ENCODE measurements at regions not wholly inside any gene's neighbourhood (a gene's known extent, or its start where the extent isn't known, plus 50 kb on each side); places are given as distances from the start of the nearest gene placed in this dataset.

DNA sequence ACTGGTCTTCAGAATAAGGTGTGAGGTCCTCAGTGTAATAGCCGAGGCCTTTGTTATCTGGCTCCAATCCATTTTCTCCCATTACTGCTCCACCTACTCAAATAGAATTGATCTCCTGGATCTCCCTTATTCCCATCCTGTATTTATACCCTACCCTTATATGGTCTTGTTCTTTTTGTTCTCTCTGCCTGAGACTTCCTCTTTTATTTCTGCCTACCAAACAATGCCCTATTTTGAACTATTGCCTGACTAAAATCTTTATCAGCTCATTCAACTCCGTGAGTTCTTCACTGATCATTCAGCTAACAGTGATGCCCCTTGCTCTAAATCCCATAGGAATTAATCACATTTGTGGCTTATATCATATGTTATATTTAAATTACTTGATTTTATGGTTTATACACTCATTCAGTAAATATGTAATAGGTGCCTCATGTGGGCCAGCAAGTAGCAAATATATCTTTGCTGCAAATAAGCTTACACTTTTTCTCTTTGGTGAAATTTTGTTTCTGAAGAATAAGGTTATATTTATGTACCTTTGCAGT is 417.5 kb upstream of the MEF2C start:
- H3K27ac ChIP-seq (replicated peaks in 1 of 4), result no peak overlapping the region
- no peaks in the 10 kb centered on the region for H3K27me3 ChIP-seq
- DNase-seq (ENCODE audit: extremely low spot score), result no peak
- WGBS, result 83% methylated on average over 2 of the region's 2 CpGs
- H3K9me3 ChIP-seq, result no peaks in the 10 kb centered on the region
- intact Hi-C loops (cut with DNase I), result no loop called here
- H3K4me1 ChIP-seq, result no peaks in the 10 kb centered on the region
- TF ChIP-seq POLR2AphosphoS5 (IDR thresholded peaks at IDR 0.05) (no peak), EP300 (IDR thresholded peaks at IDR 0.05) (no peak), POLR2A (IDR thresholded peaks at IDR 0.05; ENCODE audit: low read depth) (no peak)
- TF ChIP-seq, protein P1, sequence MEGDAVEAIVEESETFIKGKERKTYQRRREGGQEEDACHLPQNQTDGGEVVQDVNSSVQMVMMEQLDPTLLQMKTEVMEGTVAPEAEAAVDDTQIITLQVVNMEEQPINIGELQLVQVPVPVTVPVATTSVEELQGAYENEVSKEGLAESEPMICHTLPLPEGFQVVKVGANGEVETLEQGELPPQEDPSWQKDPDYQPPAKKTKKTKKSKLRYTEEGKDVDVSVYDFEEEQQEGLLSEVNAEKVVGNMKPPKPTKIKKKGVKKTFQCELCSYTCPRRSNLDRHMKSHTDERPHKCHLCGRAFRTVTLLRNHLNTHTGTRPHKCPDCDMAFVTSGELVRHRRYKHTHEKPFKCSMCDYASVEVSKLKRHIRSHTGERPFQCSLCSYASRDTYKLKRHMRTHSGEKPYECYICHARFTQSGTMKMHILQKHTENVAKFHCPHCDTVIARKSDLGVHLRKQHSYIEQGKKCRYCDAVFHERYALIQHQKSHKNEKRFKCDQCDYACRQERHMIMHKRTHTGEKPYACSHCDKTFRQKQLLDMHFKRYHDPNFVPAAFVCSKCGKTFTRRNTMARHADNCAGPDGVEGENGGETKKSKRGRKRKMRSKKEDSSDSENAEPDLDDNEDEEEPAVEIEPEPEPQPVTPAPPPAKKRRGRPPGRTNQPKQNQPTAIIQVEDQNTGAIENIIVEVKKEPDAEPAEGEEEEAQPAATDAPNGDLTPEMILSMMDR (IDR thresholded peaks at IDR 0.05), result no peak
- no peaks in the 10 kb centered on the region for H3K36me3 ChIP-seq
- no peak overlapping the region for H3K4me3 ChIP-seq

DNA sequence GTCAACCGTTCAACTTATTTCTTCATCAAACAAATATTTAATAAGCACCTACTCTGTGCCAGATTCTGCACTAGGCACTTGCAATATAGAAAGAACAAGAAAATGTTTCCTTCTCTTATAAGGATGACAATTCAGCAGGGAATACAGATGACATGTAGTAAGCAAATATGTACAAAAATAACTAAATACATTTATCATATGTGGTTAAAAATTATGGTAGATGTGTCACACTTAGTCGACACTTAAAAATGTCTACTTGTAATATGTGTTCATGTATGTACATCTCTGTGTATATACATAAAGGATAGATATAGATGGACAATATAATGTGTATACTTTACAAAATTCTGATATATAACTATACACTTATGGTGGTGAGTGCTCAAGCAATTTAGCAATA is 417.0 kb upstream of the MEF2C start:
- WGBS, result 87% methylated on average over 2 of the region's 2 CpGs

DNA sequence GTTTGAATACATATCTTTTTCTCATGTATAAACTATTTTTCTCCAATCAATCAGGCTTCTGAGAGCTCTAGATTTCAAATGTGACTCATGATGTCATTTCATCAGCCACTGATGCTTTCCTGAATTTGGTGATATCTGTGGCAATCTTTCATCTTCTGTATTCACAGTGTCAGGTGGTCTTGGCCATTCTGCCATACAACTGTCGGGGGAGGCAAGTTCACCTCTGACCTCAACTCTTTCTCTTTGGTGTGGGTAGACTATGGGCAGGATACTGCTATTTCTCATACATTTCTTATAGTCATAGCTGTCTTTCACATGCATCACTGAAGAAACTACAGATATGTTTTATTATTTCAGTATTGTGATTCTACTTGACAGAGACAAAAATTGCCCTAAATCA is 414.1 kb upstream of the MEF2C start:
- H3K4me3 ChIP-seq, result no peak overlapping the region
- no peak for TF ChIP-seq EP300 (IDR thresholded peaks at IDR 0.05)
- TF ChIP-seq POLR2A (IDR thresholded peaks at IDR 0.05; ENCODE audit: low read depth), result no peak
- TF ChIP-seq, protein P1 (IDR thresholded peaks at IDR 0.05), result no peak
- TF ChIP-seq POLR2AphosphoS5 (IDR thresholded peaks at IDR 0.05), result no peak
- no peak overlapping the region for H3K27ac ChIP-seq (replicated peaks in 1 of 4)
- no peaks in the 10 kb centered on the region for H3K36me3 ChIP-seq
- intact Hi-C loops (cut with DNase I), result no loop called here
- H3K9me3 ChIP-seq, result no peaks in the 10 kb centered on the region
- no peak for DNase-seq (ENCODE audit: extremely low spot score)
- WGBS, result 100% methylated on average over 1 of the region's 1 CpG
- H3K4me1 ChIP-seq, result no peaks in the 10 kb centered on the region
- no peaks in the 10 kb centered on the region for H3K27me3 ChIP-seq

More for the DNA sequence above, 417.0 kb upstream of the MEF2C start:
- Histone ChIP-seq H3K27me3 (no peaks in the 10 kb centered on the region), H3K4me1 (no peaks in the 10 kb centered on the region), H3K36me3 (no peaks in the 10 kb centered on the region), H3K27ac (replicated peaks in 1 of 4) (no peak overlapping the region), H3K9me3 (no peaks in the 10 kb centered on the region), H3K4me3 (no peak overlapping the region)
- intact Hi-C loops (cut with DNase I), result no loop called here
- DNase-seq (ENCODE audit: extremely low spot score), result no peak
- TF ChIP-seq EP300 (IDR thresholded peaks at IDR 0.05) (no peak), POLR2AphosphoS5 (IDR thresholded peaks at IDR 0.05) (no peak), POLR2A (IDR thresholded peaks at IDR 0.05; ENCODE audit: low read depth) (no peak)
- TF ChIP-seq, protein P1 (IDR thresholded peaks at IDR 0.05), result no peak

DNA sequence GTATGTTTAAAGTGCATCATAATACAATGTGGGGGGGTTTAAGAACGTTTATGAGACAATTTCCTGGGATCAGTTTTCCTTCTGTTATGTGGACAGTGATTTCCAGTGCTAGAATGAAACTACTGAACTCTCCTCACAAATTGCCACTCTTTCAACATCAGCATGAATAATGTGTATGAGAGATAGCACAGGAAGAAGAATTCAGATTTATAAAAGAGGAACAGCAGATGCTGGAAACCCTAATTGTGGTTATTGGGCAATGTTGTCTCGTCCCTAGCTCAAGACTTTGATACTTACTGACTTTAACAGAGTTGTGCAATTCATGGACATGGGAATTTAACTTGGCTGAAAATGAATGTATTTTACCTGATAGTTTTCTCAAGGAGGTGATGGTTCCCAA is 410.8 kb upstream of the MEF2C start:
- Histone ChIP-seq H3K27ac (replicated peaks in 1 of 4) (no peak overlapping the region), H3K9me3 (no peaks in the 10 kb centered on the region), H3K36me3 (no peaks in the 10 kb centered on the region), H3K27me3 (no peaks in the 10 kb centered on the region), H3K4me1 (no peaks in the 10 kb centered on the region), H3K4me3 (no peak overlapping the region)
- no peak for TF ChIP-seq POLR2A (IDR thresholded peaks at IDR 0.05; ENCODE audit: low read depth)
- TF ChIP-seq, protein P1 (IDR thresholded peaks at IDR 0.05), result no peak
- TF ChIP-seq POLR2AphosphoS5 (IDR thresholded peaks at IDR 0.05), result no peak
- TF ChIP-seq EP300 (IDR thresholded peaks at IDR 0.05), result no peak
- intact Hi-C loops (cut with DNase I), result no loop called here
- 49% methylated on average over 2 of the region's 2 CpGs for WGBS
- DNase-seq (ENCODE audit: extremely low spot score), result no peak

DNA sequence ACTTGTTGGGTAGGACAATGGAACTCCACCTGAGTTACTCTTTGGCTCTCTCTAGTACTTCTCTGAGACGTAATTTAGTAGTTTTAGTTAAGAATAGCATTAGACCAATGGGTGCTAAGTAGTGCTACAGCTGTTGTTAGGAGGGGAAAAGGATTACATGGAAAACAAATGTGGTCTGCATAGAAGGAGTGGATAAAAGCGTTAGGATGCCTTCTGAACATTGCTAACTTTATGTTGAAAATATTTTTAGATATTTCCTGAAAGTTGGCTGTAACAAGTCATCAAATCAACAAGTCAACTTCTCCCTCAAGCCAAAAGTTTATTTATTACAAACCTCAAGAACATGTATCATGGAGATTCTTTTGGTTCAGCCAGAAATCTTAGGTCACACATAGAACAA is 409.5 kb upstream of the MEF2C start:
- intact Hi-C loops (cut with DNase I), result no loop called here

More for the DNA sequence above, 409.5 kb upstream of the MEF2C start:
- no peaks in the 10 kb centered on the region for H3K27me3 ChIP-seq
- no peaks in the 10 kb centered on the region for H3K4me1 ChIP-seq
- no peaks in the 10 kb centered on the region for H3K9me3 ChIP-seq
- 77% methylated on average over 2 of the region's 2 CpGs for whole genome bisulfite sequencing
- no peaks in the 10 kb centered on the region for H3K36me3 ChIP-seq
- DNase-seq (ENCODE audit: extremely low spot score), result no peak
- H3K27ac ChIP-seq (replicated peaks in 1 of 4), result no peak overlapping the region
- H3K4me3 ChIP-seq, result no peak overlapping the region
- TF ChIP-seq POLR2A (IDR thresholded peaks at IDR 0.05; ENCODE audit: low read depth) (no peak), POLR2AphosphoS5 (IDR thresholded peaks at IDR 0.05) (no peak), EP300 (IDR thresholded peaks at IDR 0.05) (no peak)
- TF ChIP-seq, protein P1 (IDR thresholded peaks at IDR 0.05), result no peak

Measured in esophagus muscularis mucosa (tissue), 4 donors.